ENCODE measurements at regions not wholly inside any gene's neighbourhood (a gene's known extent, or its start where the extent isn't known, plus 50 kb on each side); places are given as distances from the start of the nearest gene placed in this dataset.

DNA sequence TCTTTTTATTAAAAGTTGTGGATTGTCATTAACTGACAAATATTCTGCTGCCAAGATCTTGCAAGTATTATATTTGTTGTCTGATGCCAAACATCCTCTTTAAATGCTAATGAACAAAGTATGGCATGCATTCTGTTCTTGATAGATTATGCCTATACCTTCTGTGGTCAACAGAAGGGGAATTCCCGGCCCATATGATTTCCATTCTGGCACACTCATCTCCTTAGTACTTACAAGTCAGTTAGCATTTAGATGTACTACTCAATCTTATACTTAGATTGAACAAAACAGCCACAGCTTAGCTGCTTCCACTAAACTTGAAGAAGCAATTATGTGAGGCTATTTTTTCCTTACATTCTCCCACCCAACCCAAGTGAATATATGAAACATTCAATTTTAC is 246.1 kb upstream of the DACH1 start:
- Mint-ChIP-seq H3K27ac (no peak overlapping the region), H3K27me3 (no peaks in the 10 kb centered on the region), H3K36me3 (no peaks in the 10 kb centered on the region), H3K9me3 (peaks cover 2 to 13% (median 7%) of the 10 kb centered on the region in 7 donors), H3K4me3 (no peak overlapping the region), H3K4me1 (no peaks in the 10 kb centered on the region)
- no peaks in the 10 kb centered on the region for H3K4me1 ChIP-seq (ENCODE audit: control insufficient read depth, insufficient read depth, low read length, poor library complexity, severe bottlenecking)
- no peaks in the 10 kb centered on the region for H3K27me3 ChIP-seq (ENCODE audit: control insufficient read depth, insufficient read depth, low read length)
- H3K27ac ChIP-seq (ENCODE audit: insufficient read depth, low read length, poor library complexity, severe bottlenecking), result no peak overlapping the region
- DNase-seq, result no peak
- no peak for ATAC-seq (ENCODE audit: low read depth in 2 of 2)
- no peak overlapping the region for H3K4me3 ChIP-seq (ENCODE audit: low read depth, low read length)
- no peaks in the 10 kb centered on the region for H3K36me3 ChIP-seq (ENCODE audit: control insufficient read depth, insufficient read depth, low read length)
- H3K9me3 ChIP-seq (ENCODE audit: control insufficient read depth in 2 of 2, low read length in 2 of 2), result peaks cover 0 to 2% of the 10 kb centered on the region in 2 experiments

DNA sequence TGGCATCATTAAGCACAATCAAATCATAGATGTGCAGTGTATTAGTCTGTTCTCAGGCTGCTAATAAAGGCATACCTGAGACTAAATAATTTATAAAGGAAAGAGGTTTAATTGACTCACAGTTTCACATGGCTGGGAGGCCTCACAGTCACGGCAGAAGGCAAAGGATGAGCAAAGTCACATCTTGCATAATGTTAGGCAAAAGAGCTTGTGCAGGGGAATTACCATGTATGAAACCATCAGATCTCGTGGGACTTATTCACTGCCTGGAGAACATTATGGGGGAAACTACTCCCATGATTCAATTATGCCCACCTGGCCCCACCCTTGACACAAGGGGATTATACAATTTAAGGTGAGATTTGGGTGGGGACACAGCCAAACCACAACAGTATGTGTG is 245.2 kb upstream of the DACH1 start:
- Histone ChIP-seq H3K9me3 (ENCODE audit: control insufficient read depth in 2 of 2, low read length in 2 of 2) (peaks cover 0 to 2% of the 10 kb centered on the region in 2 experiments), H3K4me3 (ENCODE audit: low read depth, low read length) (no peak overlapping the region), H3K27ac (ENCODE audit: insufficient read depth, low read length, poor library complexity, severe bottlenecking) (no peak overlapping the region), H3K4me1 (ENCODE audit: control insufficient read depth, insufficient read depth, low read length, poor library complexity, severe bottlenecking) (no peaks in the 10 kb centered on the region), H3K27me3 (ENCODE audit: control insufficient read depth, insufficient read depth, low read length) (no peaks in the 10 kb centered on the region), H3K36me3 (ENCODE audit: control insufficient read depth, insufficient read depth, low read length) (no peaks in the 10 kb centered on the region)
- ATAC-seq (ENCODE audit: low read depth in 2 of 2) (no peak), DNase-seq (no peak)
- Mint-ChIP-seq H3K27ac (no peak overlapping the region), H3K4me1 (no peaks in the 10 kb centered on the region), H3K27me3 (no peaks in the 10 kb centered on the region), H3K9me3 (peaks cover 4 to 14% (median 7%) of the 10 kb centered on the region in 7 donors), H3K4me3 (no peak overlapping the region), H3K36me3 (no peaks in the 10 kb centered on the region)

DNA sequence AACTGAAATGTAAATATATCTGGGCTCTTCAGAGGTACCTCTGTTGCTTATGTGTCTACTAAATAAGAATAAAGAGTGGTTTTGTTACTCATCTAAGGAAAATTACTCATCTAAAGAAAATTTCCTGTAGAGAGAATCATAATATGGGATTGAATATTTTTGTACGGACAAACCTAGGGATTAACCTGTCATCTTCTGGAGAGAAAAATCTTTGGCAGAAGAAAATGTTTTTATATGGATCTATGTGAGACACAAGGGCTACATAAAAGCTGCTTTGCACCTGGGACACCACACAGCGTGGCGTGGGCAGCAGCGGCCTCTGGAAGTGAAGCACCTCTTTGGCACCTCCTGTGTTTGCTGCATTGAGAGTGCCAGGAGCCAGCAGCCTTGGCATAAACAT is 242.9 kb upstream of the DACH1 start:
- peaks cover 0 to 17% (median 6%) of the 10 kb centered on the region in 7 donors for H3K9me3 Mint-ChIP-seq
- DNase-seq (no peak), ATAC-seq (ENCODE audit: low read depth in 2 of 2) (no peak)
- Histone ChIP-seq H3K36me3 (ENCODE audit: control insufficient read depth, insufficient read depth, low read length) (no peaks in the 10 kb centered on the region), H3K27ac (ENCODE audit: insufficient read depth, low read length, poor library complexity, severe bottlenecking) (no peak overlapping the region), H3K4me3 (ENCODE audit: low read depth, low read length) (no peak overlapping the region), H3K9me3 (ENCODE audit: control insufficient read depth in 2 of 2, low read length in 2 of 2) (peaks cover 0 to 2% of the 10 kb centered on the region in 2 experiments), H3K27me3 (ENCODE audit: control insufficient read depth, insufficient read depth, low read length) (no peaks in the 10 kb centered on the region), H3K4me1 (ENCODE audit: control insufficient read depth, insufficient read depth, low read length, poor library complexity, severe bottlenecking) (no peaks in the 10 kb centered on the region)
- no peaks in the 10 kb centered on the region for H3K27me3 Mint-ChIP-seq
- H3K36me3 Mint-ChIP-seq, result no peaks in the 10 kb centered on the region
- no peak overlapping the region for H3K4me3 Mint-ChIP-seq
- H3K4me1 Mint-ChIP-seq, result no peaks in the 10 kb centered on the region
- no peak overlapping the region for H3K27ac Mint-ChIP-seq

DNA sequence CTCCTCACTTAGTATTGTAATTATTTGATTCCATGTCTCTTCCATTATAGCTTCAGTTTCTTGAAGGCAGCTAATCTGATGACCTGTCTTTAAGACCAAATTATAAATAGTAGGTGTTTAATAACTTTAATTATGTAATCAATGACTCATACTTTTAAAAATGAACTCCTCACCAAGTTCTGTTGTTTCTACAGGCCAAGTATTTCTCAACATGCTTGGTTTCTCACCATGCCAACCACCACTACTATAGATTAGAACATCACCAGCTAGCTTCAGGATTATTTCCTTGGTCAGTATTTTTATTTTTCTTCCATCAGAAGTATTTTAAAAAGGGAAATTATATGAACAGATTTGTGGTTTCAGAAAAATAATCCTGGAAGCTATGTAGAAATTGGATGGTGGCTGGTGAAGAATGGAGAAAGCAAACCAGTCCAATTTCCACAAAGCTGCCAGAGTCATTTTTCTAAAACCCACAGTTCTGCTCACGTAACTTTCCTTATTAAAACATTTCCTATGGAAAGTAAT is 237.7 kb upstream of the DACH1 start:
- Histone ChIP-seq H3K4me1 (ENCODE audit: control insufficient read depth, insufficient read depth, low read length, poor library complexity, severe bottlenecking) (no peaks in the 10 kb centered on the region), H3K4me3 (ENCODE audit: low read depth, low read length) (no peak overlapping the region), H3K36me3 (ENCODE audit: control insufficient read depth, insufficient read depth, low read length) (no peaks in the 10 kb centered on the region), H3K9me3 (ENCODE audit: control insufficient read depth in 2 of 2, low read length in 2 of 2) (peaks cover 0 to 2% of the 10 kb centered on the region in 2 experiments), H3K27ac (ENCODE audit: insufficient read depth, low read length, poor library complexity, severe bottlenecking) (no peak overlapping the region), H3K27me3 (ENCODE audit: control insufficient read depth, insufficient read depth, low read length) (no peaks in the 10 kb centered on the region)
- H3K4me1 Mint-ChIP-seq, result no peaks in the 10 kb centered on the region
- DNase-seq (no peak), ATAC-seq (ENCODE audit: low read depth in 2 of 2) (no peak)
- peaks cover 1 to 19% (median 11%) of the 10 kb centered on the region in 7 donors for H3K9me3 Mint-ChIP-seq
- H3K27ac Mint-ChIP-seq, result peak overlapping the region in 1 of 3 donors; percentile 21
- no peak overlapping the region for H3K4me3 Mint-ChIP-seq
- H3K27me3 Mint-ChIP-seq, result no peaks in the 10 kb centered on the region
- no peaks in the 10 kb centered on the region for H3K36me3 Mint-ChIP-seq

DNA sequence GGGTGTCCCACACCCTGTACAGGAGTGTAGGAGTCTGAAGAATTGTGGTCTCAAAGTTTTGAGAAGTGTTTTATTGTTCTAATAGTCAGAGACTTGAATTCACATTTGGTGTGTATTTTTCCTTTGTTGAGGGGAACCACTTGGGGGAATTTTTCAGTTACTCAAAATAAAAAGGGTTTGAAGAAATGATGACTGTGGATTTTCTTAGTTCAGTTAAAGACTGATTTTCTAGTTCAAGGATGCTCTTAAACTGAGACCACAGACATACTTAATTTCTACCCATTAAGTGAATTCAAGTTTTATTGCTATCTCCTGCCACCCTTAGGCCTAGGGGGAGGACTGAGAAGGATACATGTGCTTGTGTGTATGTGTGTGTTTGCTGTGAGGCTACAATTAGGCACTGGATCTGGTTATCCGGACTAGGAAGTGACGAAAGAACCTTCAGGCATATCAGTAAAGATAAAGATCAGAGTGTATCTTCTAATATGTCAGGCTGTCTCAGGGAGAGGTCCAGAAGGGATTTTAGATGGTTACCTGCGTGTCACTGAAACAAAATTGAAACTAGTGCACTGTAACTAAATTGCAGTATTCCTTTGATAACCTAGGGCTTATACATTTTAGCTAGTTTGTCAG is 234.9 kb upstream of the DACH1 start:
- no peak overlapping the region for H3K27ac ChIP-seq (ENCODE audit: insufficient read depth, low read length, poor library complexity, severe bottlenecking)
- no peak for ATAC-seq (ENCODE audit: low read depth in 2 of 2)
- H3K4me3 ChIP-seq (ENCODE audit: low read depth, low read length), result no peak overlapping the region
- no peaks in the 10 kb centered on the region for H3K4me1 ChIP-seq (ENCODE audit: control insufficient read depth, insufficient read depth, low read length, poor library complexity, severe bottlenecking)
- DNase-seq, result no peak
- Mint-ChIP-seq H3K27me3 (no peaks in the 10 kb centered on the region), H3K9me3 (peaks cover 1 to 17% (median 5%) of the 10 kb centered on the region in 7 donors), H3K27ac (no peak overlapping the region), H3K36me3 (no peaks in the 10 kb centered on the region), H3K4me3 (no peak overlapping the region), H3K4me1 (no peaks in the 10 kb centered on the region)
- H3K9me3 ChIP-seq (ENCODE audit: control insufficient read depth in 2 of 2, low read length in 2 of 2), result no peaks in the 10 kb centered on the region
- H3K36me3 ChIP-seq (ENCODE audit: control insufficient read depth, insufficient read depth, low read length), result no peaks in the 10 kb centered on the region
- H3K27me3 ChIP-seq (ENCODE audit: control insufficient read depth, insufficient read depth, low read length), result no peaks in the 10 kb centered on the region

DNA sequence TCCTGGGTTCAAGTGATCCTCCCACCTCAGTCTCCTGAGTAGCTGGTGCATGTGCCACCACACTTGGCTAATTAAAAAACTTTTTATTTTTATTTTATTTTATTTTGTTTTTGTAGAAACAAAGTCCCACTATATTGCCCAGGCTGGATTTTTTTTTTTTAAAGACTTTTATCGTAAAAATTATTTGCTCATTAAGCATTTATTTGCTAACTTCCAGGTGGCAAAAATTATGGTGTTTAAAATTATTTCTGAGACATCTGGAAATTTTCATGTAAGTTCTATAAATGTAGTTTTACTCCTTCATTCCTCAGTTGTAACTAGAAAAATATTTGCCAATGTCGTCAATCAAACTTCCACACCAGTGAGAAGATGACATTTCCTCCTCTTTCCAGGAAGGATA is 233.3 kb upstream of the DACH1 start:
- no peaks in the 10 kb centered on the region for H3K4me1 ChIP-seq (ENCODE audit: control insufficient read depth, insufficient read depth, low read length, poor library complexity, severe bottlenecking)
- H3K9me3 Mint-ChIP-seq, result peaks cover 0 to 14% (median 5%) of the 10 kb centered on the region in 7 donors
- H3K27me3 ChIP-seq (ENCODE audit: control insufficient read depth, insufficient read depth, low read length), result no peaks in the 10 kb centered on the region
- no peak overlapping the region for H3K4me3 ChIP-seq (ENCODE audit: low read depth, low read length)
- H3K36me3 ChIP-seq (ENCODE audit: control insufficient read depth, insufficient read depth, low read length), result no peaks in the 10 kb centered on the region
- no peak for ATAC-seq (ENCODE audit: low read depth in 2 of 2)
- no peaks in the 10 kb centered on the region for H3K27me3 Mint-ChIP-seq
- H3K27ac ChIP-seq (ENCODE audit: insufficient read depth, low read length, poor library complexity, severe bottlenecking), result no peak overlapping the region
- DNase-seq, result no peak
- H3K9me3 ChIP-seq (ENCODE audit: control insufficient read depth in 2 of 2, low read length in 2 of 2), result no peaks in the 10 kb centered on the region
- H3K36me3 Mint-ChIP-seq, result no peaks in the 10 kb centered on the region
- no peak overlapping the region for H3K27ac Mint-ChIP-seq
- H3K4me3 Mint-ChIP-seq, result no peak overlapping the region
- H3K4me1 Mint-ChIP-seq, result no peaks in the 10 kb centered on the region

DNA sequence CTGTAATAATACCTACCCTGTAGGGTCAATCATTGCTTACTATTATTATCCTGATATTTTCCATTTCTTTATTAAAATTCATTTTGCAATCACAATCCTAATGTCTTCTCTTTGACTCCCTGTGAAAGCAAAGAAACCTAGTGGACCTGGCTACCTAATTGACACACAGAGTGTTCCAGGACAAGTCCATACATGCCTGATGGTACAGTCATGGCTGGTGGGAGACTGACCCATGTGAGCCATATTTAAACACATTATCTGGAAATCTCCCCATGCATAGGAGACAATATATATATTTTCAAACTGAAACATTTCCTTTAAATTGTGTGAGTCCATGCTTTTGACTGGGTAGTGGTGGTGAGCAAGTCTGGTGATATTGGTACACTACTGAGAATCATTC is 230.6 kb upstream of the DACH1 start:
- no peaks in the 10 kb centered on the region for H3K9me3 ChIP-seq (ENCODE audit: control insufficient read depth in 2 of 2, low read length in 2 of 2)
- Mint-ChIP-seq H3K9me3 (peaks cover 0 to 12% (median 4%) of the 10 kb centered on the region in 7 donors), H3K27me3 (no peaks in the 10 kb centered on the region), H3K27ac (no peak overlapping the region), H3K4me1 (no peaks in the 10 kb centered on the region), H3K36me3 (no peaks in the 10 kb centered on the region), H3K4me3 (no peak overlapping the region)
- H3K4me1 ChIP-seq (ENCODE audit: control insufficient read depth, insufficient read depth, low read length, poor library complexity, severe bottlenecking), result no peaks in the 10 kb centered on the region
- no peak overlapping the region for H3K27ac ChIP-seq (ENCODE audit: insufficient read depth, low read length, poor library complexity, severe bottlenecking)
- DNase-seq, result no peak
- no peak overlapping the region for H3K4me3 ChIP-seq (ENCODE audit: low read depth, low read length)
- no peak for ATAC-seq (ENCODE audit: low read depth in 2 of 2)
- no peaks in the 10 kb centered on the region for H3K27me3 ChIP-seq (ENCODE audit: control insufficient read depth, insufficient read depth, low read length)
- no peaks in the 10 kb centered on the region for H3K36me3 ChIP-seq (ENCODE audit: control insufficient read depth, insufficient read depth, low read length)

DNA sequence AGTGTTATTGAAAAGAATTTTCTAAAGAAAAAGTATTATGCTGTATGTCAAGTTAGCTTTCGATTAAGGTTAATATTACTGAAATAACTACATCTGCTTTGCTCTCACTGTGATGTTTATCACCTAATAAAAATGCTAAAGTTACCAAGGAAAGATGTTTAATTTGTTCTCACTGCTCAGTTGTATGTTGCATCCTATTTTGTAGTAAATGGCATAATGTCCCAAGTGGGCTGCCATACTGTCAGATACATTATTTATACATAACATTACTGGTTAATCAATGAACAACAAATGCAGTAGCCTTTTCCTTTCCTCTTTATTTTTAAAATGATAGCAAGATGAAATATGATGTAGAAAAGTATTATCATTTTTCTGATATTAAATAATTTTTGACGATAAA is 226.3 kb upstream of the DACH1 start:
- Histone ChIP-seq H3K27ac (ENCODE audit: insufficient read depth, low read length, poor library complexity, severe bottlenecking) (no peak overlapping the region), H3K4me3 (ENCODE audit: low read depth, low read length) (no peak overlapping the region), H3K9me3 (ENCODE audit: control insufficient read depth in 2 of 2, low read length in 2 of 2) (no peaks in the 10 kb centered on the region), H3K27me3 (ENCODE audit: control insufficient read depth, insufficient read depth, low read length) (no peaks in the 10 kb centered on the region), H3K4me1 (ENCODE audit: control insufficient read depth, insufficient read depth, low read length, poor library complexity, severe bottlenecking) (no peaks in the 10 kb centered on the region), H3K36me3 (ENCODE audit: control insufficient read depth, insufficient read depth, low read length) (no peaks in the 10 kb centered on the region)
- DNase-seq, result no peak
- no peak overlapping the region for H3K4me3 Mint-ChIP-seq
- H3K9me3 Mint-ChIP-seq, result peaks cover 0 to 14% (median 4%) of the 10 kb centered on the region in 7 donors
- H3K27me3 Mint-ChIP-seq, result no peaks in the 10 kb centered on the region
- H3K36me3 Mint-ChIP-seq, result no peaks in the 10 kb centered on the region
- no peak for ATAC-seq (ENCODE audit: low read depth in 2 of 2)
- H3K4me1 Mint-ChIP-seq, result no peaks in the 10 kb centered on the region
- no peak overlapping the region for H3K27ac Mint-ChIP-seq
